ENCODE measurements at regions not wholly inside any gene's neighbourhood (a gene's known extent, or its start where the extent isn't known, plus 50 kb on each side); places are given as distances from the start of the nearest gene placed in this dataset.

DNA sequence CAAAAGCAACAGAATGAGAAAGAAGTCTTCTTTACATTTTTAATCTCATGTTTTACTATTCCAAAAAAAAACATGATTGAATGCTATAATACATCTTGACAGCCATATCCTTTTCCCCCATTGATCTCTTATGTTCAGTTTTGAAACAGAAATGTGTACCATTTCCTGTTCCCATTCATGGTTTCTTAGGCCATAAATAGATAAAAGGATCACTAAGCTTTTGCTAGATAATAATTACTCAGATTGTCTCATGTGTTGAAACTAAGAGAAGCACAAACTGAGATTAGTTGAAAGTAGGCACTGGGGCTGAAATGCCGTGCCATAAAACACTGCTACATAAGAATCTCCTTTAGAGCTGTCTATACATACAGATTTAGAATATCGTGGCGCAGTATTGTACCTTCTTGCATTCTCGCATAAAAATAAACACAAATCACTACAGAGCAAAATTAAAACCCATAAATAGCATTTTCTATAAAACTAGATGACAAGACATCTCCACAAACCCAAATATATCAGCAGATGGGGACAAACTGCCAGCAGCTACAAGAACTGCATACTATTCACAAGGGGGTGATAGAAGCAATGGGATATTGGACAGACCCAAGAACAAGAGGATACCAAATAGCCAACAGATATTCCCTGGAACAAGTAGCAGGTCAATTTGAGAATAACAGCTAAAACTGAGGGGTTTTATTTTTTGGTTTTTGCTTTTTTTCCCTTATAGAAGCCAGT is 405.3 kb upstream of the PRMT6 start:
- Histone ChIP-seq H3K36me3 (no peaks in the 10 kb centered on the region), H3K4me3 (no peak overlapping the region), H3K27ac (no peak overlapping the region), H3K4me1 (no peaks in the 10 kb centered on the region), H3K27me3 (no peaks in the 10 kb centered on the region), H3K9me3 (no peaks in the 10 kb centered on the region)
- DNase-seq, result no peak
- WGBS, 2 donors, result 69 to 75% methylated on average over 4 of the region's 4 CpGs
- FAIRE-seq, result no peak
- TF ChIP-seq, protein P1, sequence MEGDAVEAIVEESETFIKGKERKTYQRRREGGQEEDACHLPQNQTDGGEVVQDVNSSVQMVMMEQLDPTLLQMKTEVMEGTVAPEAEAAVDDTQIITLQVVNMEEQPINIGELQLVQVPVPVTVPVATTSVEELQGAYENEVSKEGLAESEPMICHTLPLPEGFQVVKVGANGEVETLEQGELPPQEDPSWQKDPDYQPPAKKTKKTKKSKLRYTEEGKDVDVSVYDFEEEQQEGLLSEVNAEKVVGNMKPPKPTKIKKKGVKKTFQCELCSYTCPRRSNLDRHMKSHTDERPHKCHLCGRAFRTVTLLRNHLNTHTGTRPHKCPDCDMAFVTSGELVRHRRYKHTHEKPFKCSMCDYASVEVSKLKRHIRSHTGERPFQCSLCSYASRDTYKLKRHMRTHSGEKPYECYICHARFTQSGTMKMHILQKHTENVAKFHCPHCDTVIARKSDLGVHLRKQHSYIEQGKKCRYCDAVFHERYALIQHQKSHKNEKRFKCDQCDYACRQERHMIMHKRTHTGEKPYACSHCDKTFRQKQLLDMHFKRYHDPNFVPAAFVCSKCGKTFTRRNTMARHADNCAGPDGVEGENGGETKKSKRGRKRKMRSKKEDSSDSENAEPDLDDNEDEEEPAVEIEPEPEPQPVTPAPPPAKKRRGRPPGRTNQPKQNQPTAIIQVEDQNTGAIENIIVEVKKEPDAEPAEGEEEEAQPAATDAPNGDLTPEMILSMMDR (IDR thresholded peaks at IDR 0.05), result no peak
- ATAC-seq, result no peak
- intact Hi-C loops (cut with DNase I), result no loop called here

DNA sequence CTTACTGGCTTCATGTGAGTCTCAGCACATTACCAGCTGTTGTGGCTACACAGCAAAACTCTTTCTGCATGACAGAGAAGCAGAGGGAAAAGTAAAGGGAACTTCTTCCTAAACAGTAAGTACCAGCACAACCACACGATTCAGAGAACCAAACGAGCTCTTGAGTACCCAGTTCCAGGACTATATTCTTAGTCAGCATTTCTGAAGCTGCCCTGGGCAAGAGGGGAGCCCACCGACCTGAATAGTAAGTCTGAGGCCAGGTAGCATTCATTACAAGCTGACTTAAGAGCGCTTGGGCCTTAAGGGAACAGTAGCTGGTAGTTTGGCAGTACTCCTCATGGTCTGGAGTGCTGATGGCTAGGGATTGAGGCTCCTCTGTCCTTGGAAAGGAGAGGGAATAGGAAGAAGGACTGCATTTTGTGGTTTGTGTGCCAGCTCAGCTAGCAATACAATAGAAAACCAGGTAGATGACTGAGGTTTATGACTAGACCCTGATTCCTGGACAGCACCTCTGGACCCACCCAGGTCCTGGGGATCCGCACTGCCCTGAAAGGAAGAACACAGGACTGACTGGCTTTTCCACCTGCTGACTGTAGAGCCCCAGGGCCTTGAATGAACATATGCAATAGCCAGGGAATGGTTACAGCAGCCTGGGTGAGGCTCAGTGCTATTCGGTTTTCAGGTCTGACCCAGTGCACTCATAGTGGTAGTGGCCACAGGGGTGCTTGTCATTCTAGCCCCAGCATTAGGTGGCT is 396.8 kb upstream of the PRMT6 start:
- TF ChIP-seq, protein P1 (IDR thresholded peaks at IDR 0.05), result no peak
- ATAC-seq (no peak), DNase-seq (no peak), FAIRE-seq (no peak)
- Histone ChIP-seq H3K4me3 (no peak overlapping the region), H3K27me3 (no peaks in the 10 kb centered on the region), H3K9me3 (no peaks in the 10 kb centered on the region), H3K27ac (no peak overlapping the region), H3K36me3 (no peaks in the 10 kb centered on the region), H3K4me1 (no peaks in the 10 kb centered on the region)
- intact Hi-C loops (cut with DNase I), result no loop called here
- 49 to 56% methylated on average over 6 of the region's 6 CpGs for WGBS, 2 donors

DNA sequence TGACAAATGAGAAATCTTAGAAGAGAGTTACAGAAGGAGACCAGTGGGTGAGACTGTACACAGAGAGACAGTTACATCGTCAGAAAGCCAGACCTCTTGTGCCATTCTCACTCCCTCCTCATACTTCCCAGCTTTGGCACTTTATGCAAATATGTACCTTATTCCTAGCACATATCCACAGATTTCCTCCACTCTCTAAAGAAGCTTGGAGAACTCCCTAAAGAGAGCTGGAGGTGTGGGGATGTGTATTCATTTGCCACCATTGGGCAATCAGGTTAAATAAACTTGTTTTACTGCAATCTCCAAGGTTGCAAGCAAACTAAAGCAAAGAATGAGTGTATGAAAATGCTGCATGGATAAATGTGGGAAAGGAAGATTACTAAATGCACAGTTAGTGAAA is 380.9 kb upstream of the PRMT6 start:
- ATAC-seq, result no peak
- Histone ChIP-seq H3K36me3 (no peaks in the 10 kb centered on the region), H3K4me3 (no peak overlapping the region), H3K27ac (no peak overlapping the region), H3K4me1 (no peaks in the 10 kb centered on the region), H3K27me3 (peaks cover 0 to 6% (median 0%) of the 10 kb centered on the region in 4 donors), H3K9me3 (no peaks in the 10 kb centered on the region)
- intact Hi-C loops (cut with DNase I), result no loop called here
- FAIRE-seq, result no peak
- TF ChIP-seq, protein P1 (IDR thresholded peaks at IDR 0.05), result no peak
- no peak for DNase-seq
- WGBS, 2 donors, result 35 to 42% methylated on average over 1 of the region's 1 CpG

DNA sequence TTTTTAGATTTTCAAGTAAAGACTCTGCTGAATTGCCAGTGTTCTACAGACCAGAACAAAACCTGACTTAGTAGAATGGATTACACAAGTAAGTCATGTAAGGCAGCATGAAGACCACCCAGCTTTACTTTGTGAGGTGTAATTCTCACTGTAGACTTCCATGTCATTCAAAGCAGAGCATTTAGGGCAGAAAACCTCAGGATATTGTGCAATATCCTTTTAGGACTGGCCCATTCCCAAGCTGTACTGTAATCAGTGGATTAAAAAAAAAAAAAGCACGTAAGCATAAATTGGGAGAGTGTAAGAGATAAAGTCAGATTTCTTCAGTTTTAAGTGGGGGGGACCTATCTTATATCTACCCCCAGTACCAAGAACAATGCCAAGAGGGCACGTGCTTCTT is 380.5 kb upstream of the PRMT6 start:
- WGBS, 2 donors, result 34 to 40% methylated on average over 2 of the region's 2 CpGs
- TF ChIP-seq, protein P1 (IDR thresholded peaks at IDR 0.05), result no peak
- DNase-seq (no peak), ATAC-seq (no peak), FAIRE-seq (no peak)
- H3K9me3 ChIP-seq, result no peaks in the 10 kb centered on the region
- H3K27me3 ChIP-seq, result peaks cover 0 to 6% (median 0%) of the 10 kb centered on the region in 4 donors
- intact Hi-C loops (cut with DNase I), result no loop called here
- H3K27ac ChIP-seq, result no peak overlapping the region
- H3K4me1 ChIP-seq, result no peaks in the 10 kb centered on the region
- no peaks in the 10 kb centered on the region for H3K36me3 ChIP-seq
- no peak overlapping the region for H3K4me3 ChIP-seq

DNA sequence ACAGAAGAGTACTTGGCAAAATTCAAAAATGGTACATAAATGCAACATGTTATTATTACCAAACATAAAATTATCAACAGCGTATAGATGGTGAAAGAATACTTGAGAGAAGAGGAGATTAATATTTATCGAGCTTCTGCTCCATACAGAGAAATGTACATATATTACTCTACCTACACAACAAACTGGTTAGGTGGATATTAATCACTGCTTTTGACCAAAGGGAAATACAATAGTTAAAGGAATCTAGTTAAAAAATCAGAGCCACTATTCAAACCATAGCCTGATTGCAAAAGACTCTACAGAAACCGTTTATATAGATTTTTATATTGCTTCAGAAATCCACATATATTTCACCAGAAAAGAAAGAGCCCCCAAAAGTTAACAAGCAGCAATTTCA is 379.3 kb upstream of the PRMT6 start:
- Histone ChIP-seq H3K36me3 (no peaks in the 10 kb centered on the region), H3K27me3 (peaks cover 0 to 6% (median 0%) of the 10 kb centered on the region in 4 donors), H3K4me1 (no peaks in the 10 kb centered on the region), H3K27ac (no peak overlapping the region), H3K4me3 (no peak overlapping the region), H3K9me3 (no peaks in the 10 kb centered on the region)
- TF ChIP-seq, protein P1 (IDR thresholded peaks at IDR 0.05), result no peak
- 48 to 56% methylated on average over 3 of the region's 3 CpGs for WGBS, 2 donors
- DNase-seq, result no peak
- no peak for ATAC-seq
- no peak for FAIRE-seq
- intact Hi-C loops (cut with DNase I), result no loop called here

All from pancreas (tissue), 10 donors.